ENCODE measurements at regions not wholly inside any gene's neighbourhood (a gene's known extent, or its start where the extent isn't known, plus 50 kb on each side); places are given as distances from the start of the nearest gene placed in this dataset.

DNA sequence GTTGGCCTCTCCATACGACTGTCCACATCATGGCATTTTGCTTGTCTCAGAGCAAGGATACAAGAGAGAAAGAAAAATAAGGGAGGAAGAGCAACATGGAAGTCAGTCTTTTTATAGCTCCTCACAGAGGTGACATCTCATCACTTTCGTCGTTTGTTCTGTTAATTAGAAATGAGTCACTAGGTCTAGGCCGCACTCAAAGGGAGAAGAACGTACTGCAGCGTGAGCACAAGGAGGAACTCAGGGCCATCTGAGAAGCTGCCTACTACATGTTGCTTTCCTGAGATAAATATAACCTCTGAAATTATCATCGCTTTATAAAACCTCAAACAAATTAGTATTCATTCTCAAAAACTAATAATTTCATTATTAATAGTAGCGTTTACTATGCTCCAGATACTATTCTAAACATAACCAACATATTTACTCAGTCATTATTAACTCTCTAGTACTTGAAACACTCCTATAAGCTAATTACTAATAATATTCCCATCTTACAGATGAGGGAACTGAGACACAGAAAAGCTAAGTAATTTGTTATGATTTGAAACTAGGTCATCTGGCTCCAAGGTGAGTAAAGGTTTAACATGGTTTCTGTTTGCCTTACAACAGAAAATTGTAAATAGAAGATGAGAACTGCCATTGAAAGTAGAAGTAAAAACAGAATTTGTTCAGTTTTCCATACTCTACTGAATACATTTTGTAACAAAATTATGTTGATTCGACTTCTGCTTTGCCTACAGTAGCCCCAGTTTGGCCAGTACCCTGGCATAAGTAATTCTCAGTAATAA lies 213.2 kb upstream of the UGT8 start:
- no peaks in the 10 kb centered on the region for H3K9me3 Mint-ChIP-seq
- H3K4me3 Mint-ChIP-seq = no peak overlapping the region
- Histone ChIP-seq H3K27me3 (no peaks in the 10 kb centered on the region), H3K9me3 (ENCODE audit: low read depth) (no peaks in the 10 kb centered on the region), H3K4me3 (no peak overlapping the region), H3K4me1 (no peaks in the 10 kb centered on the region), H2AFZ (replicated peaks) (no peak overlapping the region), H3F3A (ENCODE audit: low read depth) (no peaks in the 10 kb centered on the region), H3K4me2 (no peak overlapping the region), H3K9ac (no peak overlapping the region), H3K27ac (no peak overlapping the region), H3K79me2 (ENCODE audit: low read depth) (no peaks in the 10 kb centered on the region), H3K36me3 (no peaks in the 10 kb centered on the region), H4K20me1 (ENCODE audit: low read depth) (no peaks in the 10 kb centered on the region)
- no peaks in the 10 kb centered on the region for H3K36me3 Mint-ChIP-seq
- TF ChIP-seq EZH2 (IDR thresholded peaks at IDR 0.05) = no peak
- no peak for TF ChIP-seq CTCF (IDR thresholded peaks at IDR 0.05)
- no peak for TF ChIP-seq EZH2phosphoT487 (IDR thresholded peaks at IDR 0.05)
- H3K27me3 Mint-ChIP-seq (ENCODE audit: insufficient read depth, low read depth) = no peaks in the 10 kb centered on the region
- DNase-seq (ENCODE audit: low spot score) = no peak
- H3K4me1 Mint-ChIP-seq = peaks cover 2% of the 10 kb centered on the region
- peak overlapping the region; percentile 8 for H3K27ac Mint-ChIP-seq

- no peaks in the 10 kb centered on the region for H3K27me3 ChIP-seq
- no peaks in the 10 kb centered on the region for H3K9me3 Mint-ChIP-seq
- no peaks in the 10 kb centered on the region for H3K4me1 ChIP-seq
- H3K27ac ChIP-seq = no peak overlapping the region
- no peak overlapping the region for H3K27ac Mint-ChIP-seq
- DNase-seq (ENCODE audit: low spot score) = peak; percentile 41
- no peaks in the 10 kb centered on the region for H3K27me3 Mint-ChIP-seq (ENCODE audit: insufficient read depth, low read depth)
- TF ChIP-seq EZH2 (IDR thresholded peaks at IDR 0.05) (no peak), CTCF (IDR thresholded peaks at IDR 0.05) (peak; percentile 94), EZH2phosphoT487 (IDR thresholded peaks at IDR 0.05) (no peak)
- H3K4me2 ChIP-seq = no peak overlapping the region
- H3K4me3 Mint-ChIP-seq = no peak overlapping the region
- H2AFZ ChIP-seq (replicated peaks) = no peak overlapping the region
- H3K4me1 Mint-ChIP-seq = peaks cover 2% of the 10 kb centered on the region
- H3K4me3 ChIP-seq = no peak overlapping the region
- H4K20me1 ChIP-seq (ENCODE audit: low read depth) = no peaks in the 10 kb centered on the region
- H3K36me3 ChIP-seq = no peaks in the 10 kb centered on the region
- no peak overlapping the region for H3K9ac ChIP-seq
- no peaks in the 10 kb centered on the region for H3K36me3 Mint-ChIP-seq
- no peaks in the 10 kb centered on the region for H3K9me3 ChIP-seq (ENCODE audit: low read depth)
- no peaks in the 10 kb centered on the region for H3K79me2 ChIP-seq (ENCODE audit: low read depth)
- no peaks in the 10 kb centered on the region for H3F3A ChIP-seq (ENCODE audit: low read depth)
These were observed 211.9 kb upstream of the UGT8 start for GRCh38 chr4:114386637-114387233.

DNA sequence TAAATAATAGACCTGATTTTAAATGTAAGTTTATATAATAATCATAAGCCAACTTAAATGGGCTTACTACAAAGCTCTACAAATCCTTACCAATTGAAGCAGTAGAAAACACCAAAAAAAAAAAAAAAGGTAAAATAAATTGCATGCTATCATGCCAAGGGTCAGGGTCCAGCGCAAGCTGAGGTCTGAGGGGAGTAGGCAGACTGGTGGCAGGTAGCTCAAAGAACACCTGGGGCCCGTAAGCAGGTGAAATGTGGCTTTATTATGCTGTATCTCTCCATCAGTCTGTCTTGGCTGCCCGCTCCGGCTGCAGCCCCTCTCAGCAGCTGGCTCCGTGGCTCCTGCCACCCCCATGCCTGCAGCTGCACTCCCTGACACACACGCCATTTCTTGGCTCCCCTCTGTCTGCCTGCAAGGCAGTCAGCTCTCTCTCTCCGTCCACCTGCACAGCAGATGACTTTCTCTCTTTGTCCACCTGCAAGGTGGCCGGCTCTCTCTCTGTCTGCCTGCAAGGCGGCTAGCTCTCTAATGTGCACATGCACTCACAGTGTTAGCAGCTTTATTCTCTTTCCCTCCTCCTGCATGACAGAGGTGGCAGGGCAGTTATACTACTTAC lies 209.4 kb upstream of the UGT8 start:
- no peak overlapping the region for H3K4me2 ChIP-seq
- TF ChIP-seq EZH2phosphoT487 (IDR thresholded peaks at IDR 0.05) (no peak), EZH2 (IDR thresholded peaks at IDR 0.05) (no peak), CTCF (IDR thresholded peaks at IDR 0.05) (no peak)
- no peaks in the 10 kb centered on the region for H3K9me3 ChIP-seq (ENCODE audit: low read depth)
- H3K27ac ChIP-seq = no peak overlapping the region
- Mint-ChIP-seq H3K4me3 (no peak overlapping the region), H3K9me3 (no peaks in the 10 kb centered on the region), H3K36me3 (no peaks in the 10 kb centered on the region), H3K27ac (no peak overlapping the region), H3K4me1 (peaks cover 2% of the 10 kb centered on the region), H3K27me3 (ENCODE audit: insufficient read depth, low read depth) (no peaks in the 10 kb centered on the region)
- no peaks in the 10 kb centered on the region for H3K4me1 ChIP-seq
- peak overlapping the region; percentile 69 for H2AFZ ChIP-seq (replicated peaks)
- DNase-seq (ENCODE audit: low spot score) = no peak
- H3F3A ChIP-seq (ENCODE audit: low read depth) = no peaks in the 10 kb centered on the region
- no peaks in the 10 kb centered on the region for H3K27me3 ChIP-seq
- no peaks in the 10 kb centered on the region for H3K79me2 ChIP-seq (ENCODE audit: low read depth)
- no peak overlapping the region for H3K9ac ChIP-seq
- no peak overlapping the region for H3K4me3 ChIP-seq
- H4K20me1 ChIP-seq (ENCODE audit: low read depth) = no peaks in the 10 kb centered on the region
- no peaks in the 10 kb centered on the region for H3K36me3 ChIP-seq
